WTC11 (cell line): ENCODE measurements at regions not wholly inside any gene's neighbourhood (a gene's known extent, or its start where the extent isn't known, plus 50 kb on each side); places are given as distances from the start of the nearest gene placed in this dataset.

Experiments
- ATAC-seq: fragments of 200-7000 bp; cut with Tn5 transposase; 2 replicates; pipeline ENCODE4 v1.10.0; 2021; ENCODE audit warnings: mild to moderate bottlenecking, moderate library complexity
- CTCF ChIA-PET: fragments of 300-600 bp; sonication (Branson Sonifier 250); formaldehyde crosslinking; loops from one replicate; lab custom pipeline; 2021; ENCODE audit warnings: antibody characterized with exemption; lab: Charles Lee
- POLR2A ChIA-PET: fragments of 350-600 bp; sonication (Branson Sonifier 250); formaldehyde crosslinking; loops from one replicate; lab custom pipeline; 2021; ENCODE audit warnings: antibody characterized with exemption; lab: Charles Lee
- DNase-seq: peaks from one replicate; pipeline ENCODE4 v3.0.0; 2021; ENCODE audit warnings: low spot score
- H3K27ac Mint-ChIP-seq: 2 replicates; pipeline ENCODE4 v1.8.0; 2021; ENCODE audit warnings: mixed read lengths
- H3K27me3 Mint-ChIP-seq: 2 replicates; pipeline ENCODE4 v1.8.0; 2021; ENCODE audit warnings: low read depth, mild to moderate bottlenecking, moderate library complexity, mixed read lengths
- H3K36me3 Mint-ChIP-seq: 2 replicates; pipeline ENCODE4 v1.8.0; 2021; ENCODE audit warnings: mixed read lengths
- H3K4me1 Mint-ChIP-seq: 2 replicates; pipeline ENCODE4 v1.8.0; 2022; ENCODE audit warnings: mixed read lengths
- H3K4me3 Mint-ChIP-seq: 2 replicates; pipeline ENCODE4 v1.8.0; 2021; ENCODE audit warnings: mild to moderate bottlenecking, moderate library complexity, mixed read lengths
- H3K9me3 Mint-ChIP-seq: 2 replicates; pipeline ENCODE4 v1.8.0; 2021; ENCODE audit warnings: mixed read lengths
- CBFB ChIP-seq: sonication (generic); formaldehyde crosslinking; IDR thresholded peaks from 2 replicates; pipeline ENCODE4 v1.8.1; 2022; ENCODE audit warnings: mild to moderate bottlenecking, low read depth, missing genetic modification reagents
- E2F5 ChIP-seq: sonication (generic); formaldehyde crosslinking; IDR thresholded peaks from 2 replicates; pipeline ENCODE4 v1.8.1; 2022; ENCODE audit warnings: mild to moderate bottlenecking, moderate library complexity, missing genetic modification reagents
- EMX1 ChIP-seq: fragments of 250-450 bp; sonication (Bioruptor Pico); IDR thresholded peaks from 2 replicates; pipeline ENCODE4 v1.8.0; 2021; ENCODE audit warnings: mild to moderate bottlenecking
- ERG ChIP-seq: fragments of 250-450 bp; sonication (Bioruptor Pico); IDR thresholded peaks from 2 replicates; pipeline ENCODE4 v1.8.0; 2021; ENCODE audit warnings: mild to moderate bottlenecking
- ETV6 ChIP-seq: sonication (generic); formaldehyde crosslinking; IDR thresholded peaks from 2 replicates; pipeline ENCODE4 v1.8.1; 2022; ENCODE audit warnings: mild to moderate bottlenecking, missing genetic modification reagents
- NR3C1 ChIP-seq: sonication (generic); formaldehyde crosslinking; conservative IDR thresholded peaks from 2 replicates; pipeline ENCODE4 v1.8.1; 2023; ENCODE audit warnings: low read depth, mild to moderate bottlenecking, missing genetic modification reagents
- PRDM15 ChIP-seq: sonication (generic); formaldehyde crosslinking; IDR thresholded peaks from 2 replicates; pipeline ENCODE4 v1.8.0; 2022; ENCODE audit warnings: missing genetic modification reagents
- RELA ChIP-seq: sonication (generic); formaldehyde crosslinking; IDR thresholded peaks from 2 replicates; pipeline ENCODE4 v1.8.1; 2022; ENCODE audit warnings: missing genetic modification reagents, mild to moderate bottlenecking, borderline replicate concordance
- SOX15 ChIP-seq: fragments of 250-450 bp; sonication (Bioruptor Pico); IDR thresholded peaks from 2 replicates; pipeline ENCODE4 v1.9.0; 2021; ENCODE audit warnings: mild to moderate bottlenecking
- STAT6 ChIP-seq: sonication (generic); formaldehyde crosslinking; conservative IDR thresholded peaks from 2 replicates; pipeline ENCODE4 v1.8.1; 2023; ENCODE audit warnings: mild to moderate bottlenecking, low read depth, missing genetic modification reagents, moderate library complexity
- TCF7 ChIP-seq: sonication (generic); formaldehyde crosslinking; IDR thresholded peaks from 2 replicates; pipeline ENCODE4 v1.8.0; 2022; ENCODE audit warnings: mild to moderate bottlenecking, low read depth, missing genetic modification reagents, moderate library complexity
- TP53 ChIP-seq: sonication (generic); formaldehyde crosslinking; IDR thresholded peaks from 2 replicates; pipeline ENCODE4 v1.8.1; 2023; ENCODE audit warnings: mild to moderate bottlenecking, missing genetic modification reagents
- ZNF138 ChIP-seq: sonication (generic); formaldehyde crosslinking; conservative IDR thresholded peaks from 2 replicates; pipeline ENCODE4 v1.8.1; 2022; ENCODE audit warnings: mild to moderate bottlenecking, moderate library complexity, missing genetic modification reagents
- ZNF219 ChIP-seq: sonication (generic); formaldehyde crosslinking; IDR thresholded peaks from 2 replicates; pipeline ENCODE4 v1.8.0; 2023; ENCODE audit warnings: missing genetic modification reagents, mild to moderate bottlenecking, borderline replicate concordance
- ZNF281 ChIP-seq: sonication (generic); formaldehyde crosslinking; IDR thresholded peaks from 2 replicates; pipeline ENCODE4 v1.8.0; 2023; ENCODE audit warnings: mild to moderate bottlenecking, missing genetic modification reagents
- ZNF425 ChIP-seq: fragments of 250-450 bp; sonication (Bioruptor Pico); conservative IDR thresholded peaks from 2 replicates; pipeline ENCODE4 v1.9.0; 2021; ENCODE audit warnings: mild to moderate bottlenecking
- ZNF671 ChIP-seq: fragments of 250-450 bp; sonication (Bioruptor Pico); IDR thresholded peaks from 2 replicates; pipeline ENCODE4 v1.8.0; 2021; ENCODE audit warnings: mild to moderate bottlenecking
- ZSCAN18 ChIP-seq: fragments of 250-450 bp; sonication (Bioruptor Pico); IDR thresholded peaks from 2 replicates; pipeline ENCODE4 v2.1.2; 2022; ENCODE audit warnings: mild to moderate bottlenecking, moderate library complexity

GRCh38 chr5:121745407-121745806 is 106.3 kb upstream of the FTMT start (continued):
- TF ChIP-seq TP53 (CRISPR knock-in tag) (no peak), E2F5 (no peak), ZSCAN18 (CRISPR knock-in tag) (no peak), STAT6 (no peak)

- Mint-ChIP-seq H3K9me3 (no peaks in the 10 kb centered on the region), H3K27ac (no peak overlapping the region), H3K27me3 (no peaks in the 10 kb centered on the region), H3K4me3 (no peak overlapping the region), H3K4me1 (peaks cover 4% of the 10 kb centered on the region; the same call in 1 of the 2 replicates), H3K36me3 (no peaks in the 10 kb centered on the region)
- ChIA-PET CTCF (no interaction called here), POLR2A (no interaction called here)
- no peak for ATAC-seq
- DNase-seq: no peak
- TF ChIP-seq TCF7 (no peak), ZNF219 (CRISPR knock-in tag) (no peak), PRDM15 (no peak), ZNF138 (CRISPR knock-in tag) (no peak), NR3C1 (no peak), CBFB (no peak), EMX1 (CRISPR knock-in tag) (no peak)
Observed at GRCh38 chr5:121746763-121747162, 104.9 kb upstream of the FTMT start.

GRCh38 chr5:121748686-121749085 is 103.0 kb upstream of the FTMT start:
- no peak for ATAC-seq
- H3K27me3 Mint-ChIP-seq: no peaks in the 10 kb centered on the region
- H3K9me3 Mint-ChIP-seq: no peaks in the 10 kb centered on the region
- ChIA-PET POLR2A (no interaction called here), CTCF (no interaction called here)
- no peak for DNase-seq
- H3K4me1 Mint-ChIP-seq: peaks cover 8% of the 10 kb centered on the region
- H3K36me3 Mint-ChIP-seq: no peaks in the 10 kb centered on the region
- no peak overlapping the region for H3K4me3 Mint-ChIP-seq
- no peak overlapping the region for H3K27ac Mint-ChIP-seq
- TF ChIP-seq ZNF671 (CRISPR knock-in tag): no peak
- no peak for TF ChIP-seq ZNF425
- no peak for TF ChIP-seq RELA
- no peak for TF ChIP-seq SOX15 (CRISPR knock-in tag)
- TF ChIP-seq ZNF281 (CRISPR knock-in tag): no peak
- TF ChIP-seq ETV6 (CRISPR knock-in tag): no peak
- no peak for TF ChIP-seq ERG
